ENCODE measurements at regions not wholly inside any gene's neighbourhood (a gene's known extent, or its start where the extent isn't known, plus 50 kb on each side); places are given as distances from the start of the nearest gene placed in this dataset.
"Not testable (repeated sequence)": the region's sequence is repeated elsewhere in the genome, so short reads cannot be mapped to it uniquely, and the experiment has no call there.

- H3K27me3 ChIP-seq (ENCODE audit: low read depth) = no peaks in the 10 kb centered on the region
These were observed 117.2 kb upstream of the LRRC3B start for GRCh38 chr3:26505399-26505798.

DNA sequence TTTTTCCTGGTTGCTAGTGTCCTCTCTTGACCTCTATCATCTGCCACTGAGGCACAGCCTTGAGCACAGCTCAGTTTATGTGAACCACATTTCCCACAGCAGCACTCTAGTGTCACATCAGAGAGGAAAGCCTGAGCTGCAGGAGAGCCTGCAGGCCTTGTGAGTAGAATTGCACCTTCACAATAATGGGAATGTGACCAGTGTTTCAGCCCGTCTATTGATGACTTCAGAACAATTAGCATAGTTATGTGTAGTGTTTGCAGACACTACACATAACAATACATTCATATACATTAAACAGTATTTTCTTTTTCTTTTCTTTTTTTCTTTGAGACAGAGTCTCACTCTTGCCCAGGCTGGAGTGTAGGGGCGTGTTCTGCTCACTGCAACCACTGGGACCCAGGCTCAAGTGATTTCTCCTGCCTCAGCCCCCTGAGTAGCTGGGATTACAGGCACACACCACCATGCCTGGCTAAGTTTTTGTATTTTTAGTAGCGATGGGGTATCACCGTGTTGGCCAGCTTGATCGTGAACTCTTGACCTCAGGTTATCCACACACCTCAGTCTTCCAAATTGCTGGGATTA, 108.0 kb upstream of the LRRC3B start:
- H3K9me3 ChIP-seq (replicated peaks); H3K27me3 ChIP-seq (ENCODE audit: low read depth); H3K4me3 ChIP-seq; H3K4me1 ChIP-seq; H3K27ac ChIP-seq (replicated peaks); H3K36me3 ChIP-seq; DNase-seq; intact Hi-C loops (cut with micrococcal nuclease): not testable (repeated sequence)

More at GRCh38 chr3:26505399-26505798, 117.2 kb upstream of the LRRC3B start:
- DNase-seq = no peak
- no peak overlapping the region for H3K27ac ChIP-seq (replicated peaks)
- no peak overlapping the region for H3K4me3 ChIP-seq
- H3K36me3 ChIP-seq = no peaks in the 10 kb centered on the region
- intact Hi-C loops (cut with micrococcal nuclease) = no loop called here
- TF ChIP-seq, protein P1, sequence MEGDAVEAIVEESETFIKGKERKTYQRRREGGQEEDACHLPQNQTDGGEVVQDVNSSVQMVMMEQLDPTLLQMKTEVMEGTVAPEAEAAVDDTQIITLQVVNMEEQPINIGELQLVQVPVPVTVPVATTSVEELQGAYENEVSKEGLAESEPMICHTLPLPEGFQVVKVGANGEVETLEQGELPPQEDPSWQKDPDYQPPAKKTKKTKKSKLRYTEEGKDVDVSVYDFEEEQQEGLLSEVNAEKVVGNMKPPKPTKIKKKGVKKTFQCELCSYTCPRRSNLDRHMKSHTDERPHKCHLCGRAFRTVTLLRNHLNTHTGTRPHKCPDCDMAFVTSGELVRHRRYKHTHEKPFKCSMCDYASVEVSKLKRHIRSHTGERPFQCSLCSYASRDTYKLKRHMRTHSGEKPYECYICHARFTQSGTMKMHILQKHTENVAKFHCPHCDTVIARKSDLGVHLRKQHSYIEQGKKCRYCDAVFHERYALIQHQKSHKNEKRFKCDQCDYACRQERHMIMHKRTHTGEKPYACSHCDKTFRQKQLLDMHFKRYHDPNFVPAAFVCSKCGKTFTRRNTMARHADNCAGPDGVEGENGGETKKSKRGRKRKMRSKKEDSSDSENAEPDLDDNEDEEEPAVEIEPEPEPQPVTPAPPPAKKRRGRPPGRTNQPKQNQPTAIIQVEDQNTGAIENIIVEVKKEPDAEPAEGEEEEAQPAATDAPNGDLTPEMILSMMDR (IDR thresholded peaks at IDR 0.05; ENCODE audit: borderline replicate concordance) = no peak
- H3K9me3 ChIP-seq (replicated peaks) = peaks cover 12% of the 10 kb centered on the region
- no peaks in the 10 kb centered on the region for H3K4me1 ChIP-seq

DNA sequence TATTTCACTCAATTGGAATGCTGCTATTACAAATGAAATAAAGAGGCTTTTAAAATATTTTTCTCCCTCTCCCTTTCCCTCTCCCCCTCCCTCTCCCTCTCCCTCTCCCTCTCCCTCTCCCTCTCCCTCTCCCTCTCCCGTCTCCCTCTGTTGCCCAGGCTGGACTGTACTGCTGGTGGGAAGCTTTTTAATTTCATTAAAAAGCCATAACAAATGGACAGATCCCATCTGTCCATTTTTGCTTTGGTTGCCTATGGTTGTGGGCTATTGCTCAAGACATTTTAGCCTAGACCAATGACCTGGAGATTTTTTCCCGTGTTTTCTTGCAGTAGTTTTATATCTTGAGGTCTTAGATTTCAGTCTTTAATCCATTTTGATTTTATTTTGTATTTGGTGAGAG, 107.2 kb upstream of the LRRC3B start:
- intact Hi-C loops (cut with micrococcal nuclease) = no loop called here
- Histone ChIP-seq H3K36me3 (no peaks in the 10 kb centered on the region), H3K4me3 (no peak overlapping the region), H3K27me3 (ENCODE audit: low read depth) (no peaks in the 10 kb centered on the region), H3K9me3 (replicated peaks) (peaks cover 13% of the 10 kb centered on the region), H3K27ac (replicated peaks) (no peak overlapping the region), H3K4me1 (no peaks in the 10 kb centered on the region)
- TF ChIP-seq, protein P1 (IDR thresholded peaks at IDR 0.05; ENCODE audit: borderline replicate concordance) = no peak
- DNase-seq = no peak

- peaks cover 42% of the 10 kb centered on the region for H3K9me3 ChIP-seq (replicated peaks)
- H3K36me3 ChIP-seq = no peaks in the 10 kb centered on the region
- intact Hi-C loops (cut with micrococcal nuclease) = no loop called here
- TF ChIP-seq, protein P1 (IDR thresholded peaks at IDR 0.05; ENCODE audit: borderline replicate concordance) = no peak
- no peak overlapping the region for H3K27ac ChIP-seq (replicated peaks)
- H3K4me1 ChIP-seq = no peaks in the 10 kb centered on the region
- DNase-seq = no peak
- H3K27me3 ChIP-seq (ENCODE audit: low read depth) = no peaks in the 10 kb centered on the region
- no peak overlapping the region for H3K4me3 ChIP-seq
These were observed 101.3 kb upstream of the LRRC3B start for GRCh38 chr3:26521261-26521660.

DNA sequence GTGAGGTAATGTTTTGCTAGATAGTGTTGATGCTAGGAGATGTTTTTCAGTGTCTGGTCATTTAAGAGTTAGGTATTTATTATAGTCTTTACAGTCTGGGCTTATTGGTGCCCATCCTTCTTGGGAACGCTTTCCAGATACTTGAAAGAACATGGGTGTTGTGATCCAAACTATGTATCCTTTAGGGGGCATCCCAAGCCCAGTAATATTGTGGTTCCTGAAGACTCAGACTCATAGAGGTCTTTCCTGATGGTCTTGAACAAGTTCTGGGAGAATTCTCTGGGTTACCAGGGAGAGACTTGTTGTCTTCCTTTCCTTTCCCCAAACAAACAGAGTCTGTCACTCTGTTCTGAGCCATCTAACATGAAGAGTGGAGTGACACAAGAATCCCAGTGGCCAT, 99.7 kb upstream of the LRRC3B start:
- Histone ChIP-seq H3K27me3 (ENCODE audit: low read depth) (no peaks in the 10 kb centered on the region), H3K27ac (replicated peaks) (no peak overlapping the region), H3K36me3 (no peaks in the 10 kb centered on the region), H3K9me3 (replicated peaks) (peaks cover 45% of the 10 kb centered on the region), H3K4me1 (no peaks in the 10 kb centered on the region), H3K4me3 (no peak overlapping the region)
- TF ChIP-seq, protein P1 (IDR thresholded peaks at IDR 0.05; ENCODE audit: borderline replicate concordance) = no peak
- intact Hi-C loops (cut with micrococcal nuclease) = no loop called here
- no peak for DNase-seq

DNA sequence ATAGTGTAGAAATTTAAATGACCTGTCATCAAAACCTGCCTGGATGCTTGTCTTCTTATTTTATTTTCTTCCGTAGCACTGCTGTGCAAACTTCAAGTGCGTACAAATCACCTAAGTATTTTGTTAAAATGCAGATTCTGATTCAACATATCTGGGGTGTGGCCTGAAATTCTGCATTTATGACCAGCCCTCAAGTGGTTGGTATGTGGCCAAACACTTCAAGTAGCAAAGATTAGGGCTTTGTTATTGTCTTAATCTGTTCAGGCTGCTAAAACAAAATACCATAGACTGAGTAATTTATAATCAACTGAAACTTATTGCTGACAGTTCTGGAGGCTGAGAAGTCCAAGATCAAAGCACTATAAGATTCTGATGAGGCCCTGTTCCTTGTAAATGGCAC, 97.6 kb upstream of the LRRC3B start:
- Histone ChIP-seq H3K9me3 (replicated peaks) (peaks cover 49% of the 10 kb centered on the region), H3K4me3 (no peak overlapping the region), H3K36me3 (no peaks in the 10 kb centered on the region), H3K27me3 (ENCODE audit: low read depth) (no peaks in the 10 kb centered on the region), H3K4me1 (no peaks in the 10 kb centered on the region), H3K27ac (replicated peaks) (no peak overlapping the region)
- no peak for DNase-seq
- TF ChIP-seq, protein P1 (IDR thresholded peaks at IDR 0.05; ENCODE audit: borderline replicate concordance) = no peak
- intact Hi-C loops (cut with micrococcal nuclease) = no loop called here
